OCI-LY1 (cell line): ENCODE measurements at regions not wholly inside any gene's neighbourhood (a gene's known extent, or its start where the extent isn't known, plus 50 kb on each side); places are given as distances from the start of the nearest gene placed in this dataset.

Source experiments
- CTCF ChIP-seq: fragments of 200-600 bp; sonication (generic), shearing (Covaris generic); IDR thresholded peaks from 2 replicates; pipeline ENCODE4 v1.5.1; 2017; ENCODE audit warnings: mild to moderate bottlenecking, antibody characterized with exemption, low read length, moderate library complexity, mixed read lengths
- EZH2 ChIP-seq: fragments of 200-600 bp; sonication (generic), shearing (Covaris generic); IDR thresholded peaks from 2 replicates; pipeline ENCODE4 v1.8.0; 2017; ENCODE audit warnings: borderline replicate concordance, mixed run types, mild to moderate bottlenecking, antibody characterized with exemption, low read length, moderate library complexity, mixed read lengths

DNA sequence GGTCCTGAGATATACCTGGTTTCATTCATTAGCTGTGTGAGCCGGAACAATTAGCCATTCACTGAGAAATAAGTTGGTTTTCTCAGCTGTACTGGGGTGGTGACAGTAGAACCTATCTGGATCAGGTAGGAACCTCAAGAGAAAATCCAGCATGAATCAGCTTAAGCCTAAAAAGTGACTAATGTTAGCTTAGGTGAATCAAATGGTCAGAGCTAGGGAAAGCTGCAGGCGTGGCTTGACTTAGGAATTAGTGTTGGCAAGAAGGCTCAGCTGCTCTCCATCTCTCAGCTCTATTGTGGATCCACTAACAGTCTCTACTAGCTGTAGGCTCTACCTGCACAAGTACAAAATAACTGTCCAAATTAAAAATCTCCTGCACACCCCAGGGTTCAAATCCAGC lies 1025.5 kb downstream of the RAB28 start:
- TF ChIP-seq CTCF = no peak
- TF ChIP-seq EZH2 = no peak
